ENCODE measurements at regions not wholly inside any gene's neighbourhood (a gene's known extent, or its start where the extent isn't known, plus 50 kb on each side); places are given as distances from the start of the nearest gene placed in this dataset.

DNA sequence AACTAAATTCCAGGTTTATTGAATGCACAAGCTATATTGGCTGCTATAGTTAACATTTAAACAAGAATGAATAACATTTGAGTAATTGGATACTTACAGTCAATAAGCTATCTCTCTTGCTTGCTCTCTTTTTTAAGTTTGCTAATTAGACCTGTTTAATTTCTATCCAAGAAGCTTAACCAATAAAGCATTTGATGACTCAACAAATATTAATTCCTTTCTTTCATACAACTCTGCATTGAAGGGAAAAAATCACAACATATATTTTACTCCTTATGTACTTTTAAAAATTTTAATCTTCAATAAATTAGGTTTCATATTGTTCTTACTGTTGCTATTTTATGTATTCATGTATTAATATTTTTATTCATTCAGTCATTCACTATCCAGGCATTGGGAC is 1552.6 kb upstream of the ADGRL3 start:
- Histone ChIP-seq H2BK15ac (ENCODE audit: low read depth, low read length) (no peak overlapping the region), H4K8ac (replicated peaks; ENCODE audit: insufficient read length, low read depth, low read length) (no peak overlapping the region), H3K9ac (ENCODE audit: extremely low read depth, insufficient read length, low read length) (no peak overlapping the region), H3K23me2 (ENCODE audit: insufficient read length, low read depth, low read length, poor library complexity, severe bottlenecking) (no peaks in the 10 kb centered on the region), H2BK120ac (ENCODE audit: low read depth, low read length, poor library complexity, severe bottlenecking) (no peak overlapping the region), H2BK5ac (ENCODE audit: insufficient read length, low read length) (no peak overlapping the region), H3K18ac (ENCODE audit: insufficient read length, low read depth, low read length) (no peak overlapping the region), H2BK20ac (ENCODE audit: low read depth, low read length, poor library complexity, severe bottlenecking) (no peak overlapping the region), H4K20me1 (ENCODE audit: control insufficient read depth, insufficient read depth, insufficient read length) (no peaks in the 10 kb centered on the region), H4K91ac (ENCODE audit: insufficient read length, low read depth, low read length) (no peak overlapping the region), H2AFZ (ENCODE audit: low read length) (no peak overlapping the region), H3K4me2 (ENCODE audit: insufficient read depth, insufficient read length, low read length) (no peak overlapping the region), H3K4ac (ENCODE audit: low read depth, low read length) (no peak overlapping the region), H2BK12ac (ENCODE audit: insufficient read length, low read depth, low read length) (no peak overlapping the region), H3K27ac (ENCODE audit: insufficient read length, low read depth, low read length) (no peak overlapping the region), H3K79me2 (ENCODE audit: insufficient read depth, low read length) (no peaks in the 10 kb centered on the region), H3K4me1 (ENCODE audit: insufficient read depth, low read length) (no peaks in the 10 kb centered on the region), H3T11ph (ENCODE audit: low read length) (no peak overlapping the region), H3K23ac (ENCODE audit: insufficient read length, low read depth, low read length) (no peak overlapping the region), H4K5ac (ENCODE audit: insufficient read length, low read depth, low read length) (no peak overlapping the region), H3K9me3 (ENCODE audit: control insufficient read depth, low read depth, low read length) (no peaks in the 10 kb centered on the region), H2AK5ac (ENCODE audit: insufficient read length, low read length) (no peak overlapping the region), H3K27me3 (ENCODE audit: insufficient read depth, low read length) (no peaks in the 10 kb centered on the region; the same call in 1 of the 2 replicates), H3K79me1 (ENCODE audit: insufficient read depth, low read depth, low read length, poor library complexity, severe bottlenecking) (no peaks in the 10 kb centered on the region), H3K56ac (ENCODE audit: insufficient read length, low read depth, low read length) (no peak overlapping the region), H3K14ac (ENCODE audit: insufficient read depth, low read length) (no peak overlapping the region)
- Mint-ChIP-seq H3K4me1 (no peaks in the 10 kb centered on the region), H3K4me3 (no peak overlapping the region), H3K27me3 (ENCODE audit: low read depth) (no peaks in the 10 kb centered on the region), H3K9me3 (peaks cover 0 to 3% of the 10 kb centered on the region in 2 experiments; a peak in 1 of 5 replicates), H3K36me3 (ENCODE audit: insufficient read depth in 1 of 3, low read depth in 3 of 3) (peaks cover 0 to 6% (median 0%) of the 10 kb centered on the region in 3 experiments; a peak in 2 of 7 replicates), H3K27ac (no peak overlapping the region)
- TF ChIP-seq, protein P1, sequence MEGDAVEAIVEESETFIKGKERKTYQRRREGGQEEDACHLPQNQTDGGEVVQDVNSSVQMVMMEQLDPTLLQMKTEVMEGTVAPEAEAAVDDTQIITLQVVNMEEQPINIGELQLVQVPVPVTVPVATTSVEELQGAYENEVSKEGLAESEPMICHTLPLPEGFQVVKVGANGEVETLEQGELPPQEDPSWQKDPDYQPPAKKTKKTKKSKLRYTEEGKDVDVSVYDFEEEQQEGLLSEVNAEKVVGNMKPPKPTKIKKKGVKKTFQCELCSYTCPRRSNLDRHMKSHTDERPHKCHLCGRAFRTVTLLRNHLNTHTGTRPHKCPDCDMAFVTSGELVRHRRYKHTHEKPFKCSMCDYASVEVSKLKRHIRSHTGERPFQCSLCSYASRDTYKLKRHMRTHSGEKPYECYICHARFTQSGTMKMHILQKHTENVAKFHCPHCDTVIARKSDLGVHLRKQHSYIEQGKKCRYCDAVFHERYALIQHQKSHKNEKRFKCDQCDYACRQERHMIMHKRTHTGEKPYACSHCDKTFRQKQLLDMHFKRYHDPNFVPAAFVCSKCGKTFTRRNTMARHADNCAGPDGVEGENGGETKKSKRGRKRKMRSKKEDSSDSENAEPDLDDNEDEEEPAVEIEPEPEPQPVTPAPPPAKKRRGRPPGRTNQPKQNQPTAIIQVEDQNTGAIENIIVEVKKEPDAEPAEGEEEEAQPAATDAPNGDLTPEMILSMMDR (conservative IDR thresholded peaks at IDR 0.05) = no peak
- DNase-seq = no peak

Data from H9 (cell line).